Endothelial cell of umbilical vein (primary cell): ENCODE measurements at regions not wholly inside any gene's neighbourhood (a gene's known extent, or its start where the extent isn't known, plus 50 kb on each side); places are given as distances from the start of the nearest gene placed in this dataset.

Experiments
- BruUV-seq: library from RNA; stranded (reverse); fragments of 400-500 nt; replicated peaks from 2 replicates; lab custom pipeline; 2021; lab: Mats Ljungman, UMichigan
- CTCF ChIA-PET: fragments of 300-600, 350-600 bp; sonication (Branson Sonifier 250); formaldehyde crosslinking; loops from one replicate; lab custom pipeline; 2021; ENCODE audit warnings: antibody characterized with exemption, inconsistent platforms; lab: Charles Lee
- POLR2A ChIA-PET: fragments of 300-600, 350-600 bp; sonication (Branson Sonifier 250); formaldehyde crosslinking; loops from one replicate; lab custom pipeline; 2021; ENCODE audit warnings: antibody characterized with exemption, inconsistent platforms; lab: Charles Lee
- DNase-seq: peaks from one replicate; pipeline ENCODE4 v3.0.0-alpha.2; 2011; ENCODE audit warnings: low read depth, low spot score
- FAIRE-seq: peaks from 2 replicates; lab custom pipeline; 2011; peaks lifted over from hg19 to GRCh38; lab: Jason Lieb, UNC
- H2AFZ ChIP-seq: 2 replicates; pipeline ENCODE4 v1.6.0; 2012; ENCODE audit warnings: low read depth, low read length, control low read depth, inconsistent platforms
- H3K27ac ChIP-seq: 2 replicates; pipeline ENCODE4 v1.5.1; 2011; ENCODE audit warnings: low read depth, mild to moderate bottlenecking, control low read depth, low read length, moderate library complexity; ENCODE audit not compliant: insufficient read depth
- H3K27me3 ChIP-seq, 2 experiments: 2 replicates each; pipeline versions ENCODE4 v1.6.0 to v1.6.1; 2011; ENCODE audit warnings: low read length in 2 of 2, mixed read lengths in 1 of 2; ENCODE audit not compliant: control insufficient read depth in 2 of 2, insufficient read depth in 2 of 2
- H3K36me3 ChIP-seq, 2 experiments: 2 replicates in 1 of 2; 3 replicates in 1 of 2; pipeline ENCODE4 v1.5.1; 2011; ENCODE audit warnings: low read length in 2 of 2, mild to moderate bottlenecking in 1 of 2, moderate library complexity in 1 of 2; ENCODE audit not compliant: control insufficient read depth in 2 of 2, insufficient read depth in 2 of 2; ENCODE audit errors: extremely low read depth in 1 of 2
- H3K4me1 ChIP-seq: 3 replicates; pipeline ENCODE4 v1.5.1; 2011; ENCODE audit warnings: mild to moderate bottlenecking, low read length; ENCODE audit not compliant: control insufficient read depth, insufficient read depth; ENCODE audit errors: extremely low read depth
- H3K4me2 ChIP-seq: 2 replicates; pipeline ENCODE4 v1.6.1; 2011; ENCODE audit warnings: low read length, control low read depth, mixed read lengths; ENCODE audit not compliant: insufficient read depth
- H3K4me3 ChIP-seq, 3 experiments: fragments of 200-600 bp in 1 of 3; sonication (generic), shearing (Covaris generic) in 1 of 3; replicated peaks in 1 of 3; 2 replicates each; pipeline ENCODE4 v1.5.1; 2011 to 2016; ENCODE audit warnings: control low read depth in 3 of 3, low read length in 3 of 3, mild to moderate bottlenecking in 2 of 3, inconsistent platforms in 1 of 3, low read depth in 1 of 3, moderate library complexity in 1 of 3; ENCODE audit not compliant: insufficient read depth in 1 of 3
- H3K79me2 ChIP-seq: 2 replicates; pipeline ENCODE4 v1.6.0; 2012; ENCODE audit warnings: low read length, inconsistent platforms; ENCODE audit not compliant: control insufficient read depth, insufficient read depth
- H3K9ac ChIP-seq: replicated peaks from 2 replicates; pipeline ENCODE3; 2011; ENCODE audit warnings: low read length, control low read depth; ENCODE audit not compliant: insufficient read depth; ENCODE audit errors: extremely low read depth
- H3K9me1 ChIP-seq: replicated peaks from 3 replicates; pipeline ENCODE4 v1.6.0; 2011; ENCODE audit warnings: mild to moderate bottlenecking, low read length; ENCODE audit not compliant: control insufficient read depth, insufficient read depth; ENCODE audit errors: extremely low read depth
- H3K9me3 ChIP-seq: replicated peaks from 2 replicates; pipeline ENCODE4 v1.5.1; 2012; ENCODE audit warnings: low read length, inconsistent platforms; ENCODE audit not compliant: control insufficient read depth, insufficient read depth
- H4K20me1 ChIP-seq: replicated peaks from 2 replicates; pipeline ENCODE3; 2011; ENCODE audit warnings: mild to moderate bottlenecking, low read length; ENCODE audit not compliant: control insufficient read depth, insufficient read depth; ENCODE audit errors: extremely low read depth
- CTCF ChIP-seq, 2 donors: IDR thresholded peaks; 1 replicate in 1 of 2; 2 replicates in 1 of 2; pipeline ENCODE4 v1.5.1; 2011; ENCODE audit warnings: low read length in 2 of 2, mild to moderate bottlenecking in 2 of 2, moderate library complexity in 2 of 2, control low read depth in 1 of 2, inconsistent platforms in 1 of 2, low read depth in 1 of 2; ENCODE audit not compliant: insufficient read depth in 1 of 2; ENCODE audit errors: extremely low read depth in 1 of 2
- EZH2 ChIP-seq: IDR thresholded peaks from 2 replicates; pipeline ENCODE4 v1.6.1; 2012; ENCODE audit warnings: borderline replicate concordance, low read depth, mild to moderate bottlenecking, moderate library complexity, low read length, inconsistent platforms; ENCODE audit not compliant: severe bottlenecking
- FOS ChIP-seq: IDR thresholded peaks from 2 replicates; pipeline ENCODE4 v1.6.1; 2011; ENCODE audit warnings: mild to moderate bottlenecking, low read length, moderate library complexity, borderline replicate concordance; ENCODE audit not compliant: insufficient read depth
- GATA2 ChIP-seq: IDR thresholded peaks from 2 replicates; pipeline ENCODE4 v1.7.0; 2011; ENCODE audit warnings: low read depth, mild to moderate bottlenecking, moderate library complexity, mixed read lengths, low read length; ENCODE audit not compliant: insufficient read length, insufficient read depth
- MAX ChIP-seq: IDR thresholded peaks from 2 replicates; pipeline ENCODE4 v1.6.1; 2011; ENCODE audit not compliant: insufficient read depth, insufficient read length
- MYC ChIP-seq: IDR thresholded peaks from one replicate; pipeline ENCODE4 v1.6.1; 2011; ENCODE audit warnings: mild to moderate bottlenecking, low read depth, low read length
- POLR2A ChIP-seq: IDR thresholded peaks from 2 replicates; pipeline ENCODE4 v1.6.1; 2012; ENCODE audit warnings: low read depth, mild to moderate bottlenecking, control low read depth, low read length
- POLR2AphosphoS5 ChIP-seq: IDR thresholded peaks from 2 replicates; pipeline ENCODE4 v1.6.1; 2012; ENCODE audit warnings: low read depth, mild to moderate bottlenecking, control low read depth, low read length, moderate library complexity; ENCODE audit not compliant: insufficient read depth
- dilution Hi-C: fragments of 300-500 bp; cut with MboI; formaldehyde crosslinking; loops from one replicate; pipeline ENCODE4 v1.15.0; 2019; ENCODE audit warnings: low sequenced_read_pairs; ENCODE audit not compliant: extremely low pct_ligation_motif_present
- intact Hi-C: fragments of 100-400 bp; cut with micrococcal nuclease; formaldehyde crosslinking; loops from one replicate; pipeline ENCODE4 v1.10.0; 2022

- POLR2A ChIA-PET, result no interaction called here
- H3K4me2 ChIP-seq, result no peak overlapping the region
- BruUV-seq, result no TSS peak
- no peak overlapping the region for H3K9ac ChIP-seq
- no peaks in the 10 kb centered on the region for H3K4me1 ChIP-seq
- H3K9me3 ChIP-seq, result no peaks in the 10 kb centered on the region
- FAIRE-seq (no peak), DNase-seq (no peak)
- H3K4me3 ChIP-seq, result no peak overlapping the region
- intact Hi-C loops, result no loop called here
- H2AFZ ChIP-seq, result no peak overlapping the region
- no peaks in the 10 kb centered on the region for H4K20me1 ChIP-seq
- CTCF ChIA-PET, result interaction anchor here (1.4 to 2.1 kb wide), 2 partner anchors 131 to 263 kb away, joined by 4 to 8 read pairs; no protein-coding TSS in a partner anchor
- H3K9me1 ChIP-seq, result no peaks in the 10 kb centered on the region
- H3K27ac ChIP-seq, result no peak overlapping the region
- H3K27me3 ChIP-seq, result no peaks in the 10 kb centered on the region
- H3K36me3 ChIP-seq, result no peaks in the 10 kb centered on the region
- dilution Hi-C loops, result no loop called here
- TF ChIP-seq CTCF (IDR thresholded peaks at IDR 0.05; ENCODE audit: extremely low read depth in 1 of 2, insufficient read depth in 1 of 2, low read depth in 1 of 2, low read length in 2 of 2), result no peak
- TF ChIP-seq FOS, result no peak
- no peak for TF ChIP-seq MYC
- no peak for TF ChIP-seq MAX
- no peak for TF ChIP-seq POLR2AphosphoS5
- no peak for TF ChIP-seq POLR2A
- TF ChIP-seq EZH2, result no peak
- no peak for TF ChIP-seq GATA2
- H3K79me2 ChIP-seq, result no peaks in the 10 kb centered on the region
Observed at GRCh38 chr10:124257781-124258180, 160.9 kb downstream of the OAT start.
